ENCODE measurements at regions not wholly inside any gene's neighbourhood (a gene's known extent, or its start where the extent isn't known, plus 50 kb on each side); places are given as distances from the start of the nearest gene placed in this dataset.
A peak's percentile ranks its signal among the peaks of the same experiment; 100 is the strongest.

GRCh38 chr6:1035401-1035800 lies 276.5 kb upstream of the FOXQ1 start:
- intact Hi-C loops (cut with micrococcal nuclease; ENCODE audit: unreplicated experiment), result no loop called here
- peaks cover 14% of the 10 kb centered on the region for H3K4me1 Mint-ChIP-seq (ENCODE audit: low read depth, unreplicated experiment)
- no peaks in the 10 kb centered on the region for H3K27me3 ChIP-seq (replicated peaks; ENCODE audit: control insufficient read depth, insufficient read depth, low read length)
- H3K27me3 Mint-ChIP-seq (ENCODE audit: insufficient read depth, unreplicated experiment), result no peaks in the 10 kb centered on the region
- ChIA-PET CTCF (no interaction called here), POLR2A (no interaction called here)
- H3K36me3 ChIP-seq (ENCODE audit: control insufficient read depth, insufficient read depth, low read length), result no peaks in the 10 kb centered on the region
- H3K36me3 Mint-ChIP-seq (ENCODE audit: insufficient read depth, unreplicated experiment), result no peaks in the 10 kb centered on the region
- no peak for TF ChIP-seq CTCF (IDR thresholded peaks at IDR 0.05; ENCODE audit: insufficient read depth in 1 of 2, low read depth in 1 of 2, low read length in 1 of 2, severe bottlenecking in 1 of 2, unreplicated experiment in 1 of 2)
- no TSS peak for BruUV-seq (replicated peaks)
- no peak overlapping the region for H3K4me3 Mint-ChIP-seq (ENCODE audit: unreplicated experiment)
- H3K4me1 ChIP-seq, result no peaks in the 10 kb centered on the region; the same call in 1 of the 2 replicates
- no peaks in the 10 kb centered on the region; the same call in 1 of the 2 replicates for H3K9me3 ChIP-seq
- peak overlapping the region; percentile 31 for H3K27ac Mint-ChIP-seq (ENCODE audit: unreplicated experiment)
- DNase-seq, result no peak
- H3K9me3 Mint-ChIP-seq (ENCODE audit: unreplicated experiment), result peaks cover 19% of the 10 kb centered on the region
- H3K4me3 ChIP-seq (ENCODE audit: low read depth, low read length), result no peak overlapping the region

DNA sequence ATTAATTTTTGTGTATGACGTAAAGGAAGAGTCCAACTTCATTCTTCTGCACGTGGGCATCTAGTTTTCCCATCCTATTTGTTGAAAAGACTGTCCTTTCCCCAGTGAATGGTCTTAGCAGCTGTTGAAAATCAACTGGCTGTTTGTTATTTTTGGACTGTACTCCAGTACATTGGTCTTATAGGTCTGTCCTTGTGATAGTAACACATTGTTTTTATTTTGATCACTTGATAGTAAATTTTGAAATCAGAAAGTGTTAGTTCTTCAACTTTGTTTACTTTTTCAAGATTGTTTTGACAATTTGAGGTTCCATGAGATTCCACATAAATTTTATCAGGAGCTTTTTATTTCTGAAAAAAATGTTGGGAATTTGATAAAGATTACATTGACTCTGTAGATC lies 280.2 kb upstream of the FOXQ1 start:
- intact Hi-C loops (cut with micrococcal nuclease; ENCODE audit: unreplicated experiment), result no loop called here
- no peak for DNase-seq
- no peaks in the 10 kb centered on the region for H3K36me3 Mint-ChIP-seq (ENCODE audit: insufficient read depth, unreplicated experiment)
- Histone ChIP-seq H3K9me3 (no peaks in the 10 kb centered on the region; the same call in 1 of the 2 replicates), H3K36me3 (ENCODE audit: control insufficient read depth, insufficient read depth, low read length) (no peaks in the 10 kb centered on the region), H3K4me3 (ENCODE audit: low read depth, low read length) (no peak overlapping the region), H3K27me3 (replicated peaks; ENCODE audit: control insufficient read depth, insufficient read depth, low read length) (no peaks in the 10 kb centered on the region), H3K4me1 (no peaks in the 10 kb centered on the region)
- no peaks in the 10 kb centered on the region for H3K27me3 Mint-ChIP-seq (ENCODE audit: insufficient read depth, unreplicated experiment)
- no peak overlapping the region for H3K4me3 Mint-ChIP-seq (ENCODE audit: unreplicated experiment)
- H3K27ac Mint-ChIP-seq (ENCODE audit: unreplicated experiment), result no peak overlapping the region
- no TSS peak for BruUV-seq (replicated peaks)
- TF ChIP-seq CTCF (IDR thresholded peaks at IDR 0.05; ENCODE audit: insufficient read depth in 1 of 2, low read depth in 1 of 2, low read length in 1 of 2, severe bottlenecking in 1 of 2, unreplicated experiment in 1 of 2), result no peak
- POLR2A ChIA-PET, result no interaction called here
- no peaks in the 10 kb centered on the region for H3K4me1 Mint-ChIP-seq (ENCODE audit: low read depth, unreplicated experiment)
- CTCF ChIA-PET, result no interaction called here
- H3K9me3 Mint-ChIP-seq (ENCODE audit: unreplicated experiment), result peaks cover 35% of the 10 kb centered on the region

GRCh38 chr6:1029141-1029540 lies 282.8 kb upstream of the FOXQ1 start:
- no peaks in the 10 kb centered on the region for H3K27me3 Mint-ChIP-seq (ENCODE audit: insufficient read depth, unreplicated experiment)
- no peaks in the 10 kb centered on the region; the same call in 1 of the 2 replicates for H3K9me3 ChIP-seq
- no TSS peak for BruUV-seq (replicated peaks)

More at GRCh38 chr6:1029141-1029540, 282.8 kb upstream of the FOXQ1 start:
- Histone ChIP-seq H3K4me1 (no peaks in the 10 kb centered on the region), H3K4me3 (ENCODE audit: low read depth, low read length) (no peak overlapping the region), H3K27me3 (replicated peaks; ENCODE audit: control insufficient read depth, insufficient read depth, low read length) (no peaks in the 10 kb centered on the region), H3K36me3 (ENCODE audit: control insufficient read depth, insufficient read depth, low read length) (no peaks in the 10 kb centered on the region)
- intact Hi-C loops (cut with micrococcal nuclease; ENCODE audit: unreplicated experiment), result no loop called here
- Mint-ChIP-seq H3K36me3 (ENCODE audit: insufficient read depth, unreplicated experiment) (no peaks in the 10 kb centered on the region), H3K9me3 (ENCODE audit: unreplicated experiment) (peaks cover 35% of the 10 kb centered on the region), H3K4me1 (ENCODE audit: low read depth, unreplicated experiment) (no peaks in the 10 kb centered on the region), H3K4me3 (ENCODE audit: unreplicated experiment) (no peak overlapping the region), H3K27ac (ENCODE audit: unreplicated experiment) (no peak overlapping the region)
- DNase-seq, result no peak
- ChIA-PET CTCF (no interaction called here), POLR2A (no interaction called here)
- TF ChIP-seq CTCF (IDR thresholded peaks at IDR 0.05; ENCODE audit: insufficient read depth in 1 of 2, low read depth in 1 of 2, low read length in 1 of 2, severe bottlenecking in 1 of 2, unreplicated experiment in 1 of 2), result no peak
